HEK293 (cell line): ENCODE measurements at regions not wholly inside any gene's neighbourhood (a gene's known extent, or its start where the extent isn't known, plus 50 kb on each side); places are given as distances from the start of the nearest gene placed in this dataset.

ENCODE experiments used
- CTCF ChIA-PET: fragments of 350-600 bp; formaldehyde crosslinking; extraction: SDS; loops from one replicate; lab custom pipeline; 2021; ENCODE audit warnings: antibody characterized with exemption; lab: Yijun Ruan, JAX
- POLR2A ChIA-PET: fragments of 300-600 bp; formaldehyde crosslinking; extraction: SDS; loops from one replicate; lab custom pipeline; 2020; ENCODE audit warnings: antibody characterized with exemption, inconsistent platforms; lab: Yijun Ruan, JAX
- H3K27ac ChIP-seq: fragments of 200-500 bp; sonication (Bioruptor generic); 2 replicates; pipeline ENCODE4 v1.5.1; 2014; ENCODE audit warnings: low read depth, low read length, control low read depth, inconsistent platforms; ENCODE audit errors: extremely low read depth
- H3K36me3 ChIP-seq, 2 experiments: fragments of 200-500 bp in 1 of 2; sonication (Bioruptor generic) in 1 of 2; 1 replicate in 1 of 2; 2 replicates in 1 of 2; pipeline ENCODE4 v1.5.1; 2014 to 2017; ENCODE audit warnings: inconsistent platforms in 2 of 2, low read length in 2 of 2; ENCODE audit not compliant: control insufficient read depth in 2 of 2, insufficient read depth in 1 of 2
- H3K4me1 ChIP-seq: fragments of 200-500 bp; sonication (Bioruptor generic); 2 replicates; pipeline ENCODE4 v1.5.1; 2014; ENCODE audit warnings: mild to moderate bottlenecking, low read length, inconsistent platforms; ENCODE audit not compliant: control insufficient read depth, insufficient read depth
- H3K4me3 ChIP-seq: 2 replicates; pipeline ENCODE4 v1.5.1; 2011; ENCODE audit warnings: low read depth, mild to moderate bottlenecking, control low read depth, low read length, moderate library complexity
- H3K9me3 ChIP-seq: fragments of 200-500 bp; sonication (Bioruptor generic); 2 replicates; pipeline ENCODE4 v1.5.1; 2014; ENCODE audit warnings: low read depth, low read length, inconsistent platforms; ENCODE audit not compliant: control insufficient read depth, insufficient read depth
- FEZF1 ChIP-seq: fragments of 450-650 bp; formaldehyde crosslinking; IDR thresholded peaks from 2 replicates; pipeline ENCODE4 v1.5.1; 2016; ENCODE audit warnings: missing biosample characterization, missing genetic modification characterization
- KLF7 ChIP-seq: fragments of 450-650 bp; formaldehyde crosslinking; IDR thresholded peaks from 2 replicates; pipeline ENCODE4 v1.5.1; 2016; ENCODE audit warnings: missing biosample characterization, missing genetic modification characterization, borderline replicate concordance
- PRDM6 ChIP-seq: fragments of 450-650 bp; formaldehyde crosslinking; IDR thresholded peaks from 2 replicates; pipeline ENCODE4 v1.5.1; 2017; ENCODE audit warnings: missing biosample characterization, missing genetic modification characterization
- ZFHX2 ChIP-seq: fragments of 450-650 bp; formaldehyde crosslinking; conservative IDR thresholded peaks from 2 replicates; pipeline ENCODE4 v1.5.1; 2016; ENCODE audit warnings: missing biosample characterization, missing genetic modification characterization
- ZFP3 ChIP-seq: fragments of 450-650 bp; formaldehyde crosslinking; IDR thresholded peaks from 2 replicates; pipeline ENCODE4 v1.5.1; 2016; ENCODE audit warnings: low read depth, missing biosample characterization, missing genetic modification characterization
- ZNF174 ChIP-seq: fragments of 450-650 bp; formaldehyde crosslinking; IDR thresholded peaks from 2 replicates; pipeline ENCODE4 v1.5.0; 2017; ENCODE audit warnings: missing biosample characterization, mild to moderate bottlenecking, missing genetic modification characterization
- ZNF223 ChIP-seq: fragments of 450-650 bp; formaldehyde crosslinking; IDR thresholded peaks from 2 replicates; pipeline ENCODE4 v1.5.1; 2016; ENCODE audit warnings: missing biosample characterization, missing genetic modification characterization
- ZNF391 ChIP-seq: fragments of 450-650 bp; formaldehyde crosslinking; IDR thresholded peaks from 2 replicates; pipeline ENCODE4 v1.5.1; 2016; ENCODE audit warnings: low read depth, missing biosample characterization, missing genetic modification characterization, borderline replicate concordance
- ZNF394 ChIP-seq: fragments of 450-650 bp; formaldehyde crosslinking; IDR thresholded peaks from 2 replicates; pipeline ENCODE4 v1.5.1; 2016; ENCODE audit warnings: missing biosample characterization, missing genetic modification characterization, mild to moderate bottlenecking, moderate library complexity, borderline replicate concordance
- ZNF449 ChIP-seq: fragments of 450-650 bp; formaldehyde crosslinking; IDR thresholded peaks from 2 replicates; pipeline ENCODE4 v1.5.1; 2017; ENCODE audit warnings: missing biosample characterization, mild to moderate bottlenecking, missing genetic modification characterization, moderate library complexity
- ZNF48 ChIP-seq: fragments of 450-650 bp; formaldehyde crosslinking; IDR thresholded peaks from 2 replicates; pipeline ENCODE4 v1.5.1; 2016; ENCODE audit warnings: missing biosample characterization, missing genetic modification characterization
- ZNF530 ChIP-seq: fragments of 450-650 bp; formaldehyde crosslinking; IDR thresholded peaks from 2 replicates; pipeline ENCODE4 v1.5.1; 2016; ENCODE audit warnings: low read depth, missing biosample characterization, missing genetic modification characterization
- ZNF544 ChIP-seq: fragments of 450-650 bp; formaldehyde crosslinking; IDR thresholded peaks from 2 replicates; pipeline ENCODE4 v1.5.0; 2017; ENCODE audit warnings: missing biosample characterization, missing genetic modification characterization
- ZNF768 ChIP-seq: fragments of 450-650 bp; formaldehyde crosslinking; IDR thresholded peaks from 2 replicates; pipeline ENCODE4 v1.5.1; 2018; ENCODE audit warnings: missing biosample characterization, mild to moderate bottlenecking, missing genetic modification characterization
- ZNF785 ChIP-seq: fragments of 450-650 bp; formaldehyde crosslinking; IDR thresholded peaks from 2 replicates; pipeline ENCODE4 v1.5.1; 2016; ENCODE audit warnings: missing biosample characterization, missing genetic modification characterization
- ZNF791 ChIP-seq: fragments of 450-650 bp; formaldehyde crosslinking; IDR thresholded peaks from 2 replicates; pipeline ENCODE4 v1.5.1; 2016; ENCODE audit warnings: missing biosample characterization, missing genetic modification characterization
- TF ChIP-seq, protein P1 (sequence below): fragments of 450-650 bp; formaldehyde crosslinking; IDR thresholded peaks from 2 replicates; pipeline ENCODE4 v1.5.1; 2016; ENCODE audit warnings: missing biosample characterization, missing genetic modification characterization
- TF ChIP-seq, protein P2 (sequence below): fragments of 450-650 bp; formaldehyde crosslinking; IDR thresholded peaks from 2 replicates; pipeline ENCODE4 v1.5.1; 2017; ENCODE audit warnings: missing biosample characterization, missing genetic modification characterization

- no peak for TF ChIP-seq PRDM6 (tag by site-specific recombination)
- TF ChIP-seq, protein P1, sequence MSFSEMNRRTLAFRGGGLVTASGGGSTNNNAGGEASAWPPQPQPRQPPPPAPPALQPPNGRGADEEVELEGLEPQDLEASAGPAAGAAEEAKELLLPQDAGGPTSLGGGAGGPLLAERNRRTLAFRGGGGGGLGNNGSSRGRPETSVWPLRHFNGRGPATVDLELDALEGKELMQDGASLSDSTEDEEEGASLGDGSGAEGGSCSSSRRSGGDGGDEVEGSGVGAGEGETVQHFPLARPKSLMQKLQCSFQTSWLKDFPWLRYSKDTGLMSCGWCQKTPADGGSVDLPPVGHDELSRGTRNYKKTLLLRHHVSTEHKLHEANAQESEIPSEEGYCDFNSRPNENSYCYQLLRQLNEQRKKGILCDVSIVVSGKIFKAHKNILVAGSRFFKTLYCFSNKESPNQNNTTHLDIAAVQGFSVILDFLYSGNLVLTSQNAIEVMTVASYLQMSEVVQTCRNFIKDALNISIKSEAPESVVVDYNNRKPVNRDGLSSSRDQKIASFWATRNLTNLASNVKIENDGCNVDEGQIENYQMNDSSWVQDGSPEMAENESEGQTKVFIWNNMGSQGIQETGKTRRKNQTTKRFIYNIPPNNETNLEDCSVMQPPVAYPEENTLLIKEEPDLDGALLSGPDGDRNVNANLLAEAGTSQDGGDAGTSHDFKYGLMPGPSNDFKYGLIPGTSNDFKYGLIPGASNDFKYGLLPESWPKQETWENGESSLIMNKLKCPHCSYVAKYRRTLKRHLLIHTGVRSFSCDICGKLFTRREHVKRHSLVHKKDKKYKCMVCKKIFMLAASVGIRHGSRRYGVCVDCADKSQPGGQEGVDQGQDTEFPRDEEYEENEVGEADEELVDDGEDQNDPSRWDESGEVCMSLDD (tag by site-specific recombination): no peak
- no peak for TF ChIP-seq ZNF449 (tag by site-specific recombination)
- TF ChIP-seq ZNF223 (tag by site-specific recombination): no peak
- TF ChIP-seq ZNF768 (tag by site-specific recombination): no peak
- TF ChIP-seq KLF7 (tag by site-specific recombination): no peak
- TF ChIP-seq, protein P2, sequence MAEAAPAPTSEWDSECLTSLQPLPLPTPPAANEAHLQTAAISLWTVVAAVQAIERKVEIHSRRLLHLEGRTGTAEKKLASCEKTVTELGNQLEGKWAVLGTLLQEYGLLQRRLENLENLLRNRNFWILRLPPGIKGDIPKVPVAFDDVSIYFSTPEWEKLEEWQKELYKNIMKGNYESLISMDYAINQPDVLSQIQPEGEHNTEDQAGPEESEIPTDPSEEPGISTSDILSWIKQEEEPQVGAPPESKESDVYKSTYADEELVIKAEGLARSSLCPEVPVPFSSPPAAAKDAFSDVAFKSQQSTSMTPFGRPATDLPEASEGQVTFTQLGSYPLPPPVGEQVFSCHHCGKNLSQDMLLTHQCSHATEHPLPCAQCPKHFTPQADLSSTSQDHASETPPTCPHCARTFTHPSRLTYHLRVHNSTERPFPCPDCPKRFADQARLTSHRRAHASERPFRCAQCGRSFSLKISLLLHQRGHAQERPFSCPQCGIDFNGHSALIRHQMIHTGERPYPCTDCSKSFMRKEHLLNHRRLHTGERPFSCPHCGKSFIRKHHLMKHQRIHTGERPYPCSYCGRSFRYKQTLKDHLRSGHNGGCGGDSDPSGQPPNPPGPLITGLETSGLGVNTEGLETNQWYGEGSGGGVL (tag by site-specific recombination): no peak
- no peak for TF ChIP-seq ZNF530 (tag by site-specific recombination)
- TF ChIP-seq ZNF391 (tag by site-specific recombination): no peak
- TF ChIP-seq ZFP3 (tag by site-specific recombination): no peak
Observed at GRCh38 chr3:5458526-5458925, 271.0 kb downstream of the EDEM1 start (continued).

- H3K27ac ChIP-seq: no peak overlapping the region
- no peaks in the 10 kb centered on the region for H3K4me1 ChIP-seq
- CTCF ChIA-PET: no interaction called here
- POLR2A ChIA-PET: no interaction called here
- H3K9me3 ChIP-seq: no peaks in the 10 kb centered on the region
- no peak overlapping the region for H3K4me3 ChIP-seq
- no peak for TF ChIP-seq ZFHX2 (tag by site-specific recombination)
- no peak for TF ChIP-seq ZNF394 (tag by site-specific recombination)
- TF ChIP-seq ZNF544 (tag by site-specific recombination): no peak
- TF ChIP-seq ZNF48 (tag by site-specific recombination): no peak
- no peak for TF ChIP-seq ZNF174 (tag by site-specific recombination)
- no peak for TF ChIP-seq ZNF785 (tag by site-specific recombination)
- TF ChIP-seq ZNF791 (tag by site-specific recombination): no peak
- TF ChIP-seq FEZF1 (tag by site-specific recombination): no peak
- H3K36me3 ChIP-seq: no peaks in the 10 kb centered on the region
Observed at GRCh38 chr3:5462086-5462485, 274.6 kb downstream of the EDEM1 start.
